ENCODE measurements at regions not wholly inside any gene's neighbourhood (a gene's known extent, or its start where the extent isn't known, plus 50 kb on each side); places are given as distances from the start of the nearest gene placed in this dataset.

GRCh38 chr11:15861256-15861655, 495.1 kb downstream of the SOX6 start:
- no peak for DNase-seq

GRCh38 chr11:15863411-15863810, 492.9 kb downstream of the SOX6 start:
- DNase-seq = no peak

- no peak for DNase-seq
Measured at GRCh38 chr11:15864026-15864805, 492.1 kb downstream of the SOX6 start.

GRCh38 chr11:15865212-15865987, 490.9 kb downstream of the SOX6 start:
- DNase-seq = no peak

GRCh38 chr11:15867871-15868270, 488.5 kb downstream of the SOX6 start:
- DNase-seq = no peak

- DNase-seq = no peak
Measured at GRCh38 chr11:15870911-15871310, 485.4 kb downstream of the SOX6 start.

GRCh38 chr11:15871904-15872626, 484.3 kb downstream of the SOX6 start:
- no peak for DNase-seq

- DNase-seq = no peak
Measured at GRCh38 chr11:15873501-15873900, 482.8 kb downstream of the SOX6 start.

GRCh38 chr11:15874704-15875103, 481.6 kb downstream of the SOX6 start:
- DNase-seq = no peak

GRCh38 chr11:15875393-15875792, 481.0 kb downstream of the SOX6 start:
- DNase-seq = no peak

GRCh38 chr11:15875943-15876342, 480.4 kb downstream of the SOX6 start:
- no peak for DNase-seq

- DNase-seq = no peak
Measured at GRCh38 chr11:15878756-15879155, 477.6 kb downstream of the SOX6 start.

- no peak for DNase-seq
Measured at GRCh38 chr11:15880291-15880690, 476.1 kb downstream of the SOX6 start.

GRCh38 chr11:15882876-15883454, 473.4 kb downstream of the SOX6 start:
- no peak for DNase-seq

- DNase-seq = no peak
Measured at GRCh38 chr11:15883455-15883920, 472.9 kb downstream of the SOX6 start.

- DNase-seq = no peak
Measured at GRCh38 chr11:15884141-15884540, 472.2 kb downstream of the SOX6 start.

GRCh38 chr11:15884777-15885540, 471.4 kb downstream of the SOX6 start:
- no peak for DNase-seq

- DNase-seq = no peak
Measured at GRCh38 chr11:15885854-15886253, 470.5 kb downstream of the SOX6 start.

GRCh38 chr11:15886299-15886698, 470.0 kb downstream of the SOX6 start:
- no peak for DNase-seq

- no peak for DNase-seq
Measured at GRCh38 chr11:15886866-15887265, 469.5 kb downstream of the SOX6 start.

- no peak for DNase-seq
Measured at GRCh38 chr11:15888556-15889345, 467.6 kb downstream of the SOX6 start.

All from DMS79 treated with DMSO at 0.1 percent for 48 hours (cell line).